ENCODE measurements at regions not wholly inside any gene's neighbourhood (a gene's known extent, or its start where the extent isn't known, plus 50 kb on each side); places are given as distances from the start of the nearest gene placed in this dataset.

- no peak for TF ChIP-seq CTCF (IDR thresholded peaks at IDR 0.05)
- TF ChIP-seq EZH2 (IDR thresholded peaks at IDR 0.05; ENCODE audit: borderline replicate concordance, insufficient read depth, low read depth, low read length, poor library complexity, severe bottlenecking), result no peak
Observed at GRCh38 chr7:131764143-131764775, 207.8 kb upstream of the PODXL start.
